Thoracic aorta (tissue), 2 donors: ENCODE measurements at regions not wholly inside any gene's neighbourhood (a gene's known extent, or its start where the extent isn't known, plus 50 kb on each side); places are given as distances from the start of the nearest gene placed in this dataset.

Experiments used
- ATAC-seq: fragments of 150-250 bp; one replicate; pipeline ENCODE4 v1.8.0; 2017; ENCODE audit warnings: low read depth; ENCODE audit not compliant: insufficient number of reproducible peaks, low FRiP score
- DNase-seq: peaks from one replicate; pipeline ENCODE4 v3.0.0-alpha.2; 2020; ENCODE audit warnings: low spot score
- H3K27ac ChIP-seq, 2 donors: fragments of 200-600 bp; sonication (generic); 1 replicate in 1 of 2; 2 replicates in 1 of 2; pipeline ENCODE4 v1.5.1; 2016; ENCODE audit warnings: mild to moderate bottlenecking in 2 of 2, moderate library complexity in 2 of 2
- H3K27me3 ChIP-seq: fragments of 200-600 bp; sonication (generic); replicated peaks from 2 replicates; pipeline ENCODE4 v1.6.0; 2016; ENCODE audit warnings: mild to moderate bottlenecking; ENCODE audit not compliant: insufficient read depth
- H3K36me3 ChIP-seq: fragments of 200-600 bp; sonication (generic); one replicate; pipeline ENCODE4 v1.5.1; 2016
- H3K4me1 ChIP-seq, 2 donors: fragments of 200-600 bp; sonication (generic); 1 replicate in 1 of 2; 2 replicates in 1 of 2; pipeline versions ENCODE4 v1.5.1 to v1.6.0; 2016; ENCODE audit warnings: low read depth in 2 of 2, mild to moderate bottlenecking in 1 of 2; ENCODE audit not compliant: control insufficient read depth in 1 of 2
- H3K4me3 ChIP-seq: fragments of 200-600 bp; sonication (generic); 2 replicates; pipeline ENCODE4 v1.5.1; 2016; ENCODE audit warnings: mild to moderate bottlenecking
- H3K9me3 ChIP-seq: fragments of 200-600 bp; sonication (generic); 2 replicates; pipeline ENCODE4 v1.5.1; 2016
- CTCF ChIP-seq: fragments of 200-600 bp; sonication (generic); IDR thresholded peaks from one replicate; pipeline ENCODE4 v1.5.1; 2019; ENCODE audit warnings: antibody characterized with exemption

- TF ChIP-seq CTCF, result no peak
- no peak overlapping the region for H3K4me3 ChIP-seq
- H3K36me3 ChIP-seq, result no peaks in the 10 kb centered on the region
- H3K27me3 ChIP-seq, result no peaks in the 10 kb centered on the region
- no peaks in the 10 kb centered on the region for H3K9me3 ChIP-seq
- H3K27ac ChIP-seq, result peak overlapping the region; percentile 57 to 70
- ATAC-seq, result peak; percentile 84
- DNase-seq, result no peak
- H3K4me1 ChIP-seq, result peaks cover 13 to 32% of the 10 kb centered on the region in 2 donors
Measured at GRCh38 chr2:236675051-236675450, 105.4 kb downstream of the ACKR3 start.

DNA sequence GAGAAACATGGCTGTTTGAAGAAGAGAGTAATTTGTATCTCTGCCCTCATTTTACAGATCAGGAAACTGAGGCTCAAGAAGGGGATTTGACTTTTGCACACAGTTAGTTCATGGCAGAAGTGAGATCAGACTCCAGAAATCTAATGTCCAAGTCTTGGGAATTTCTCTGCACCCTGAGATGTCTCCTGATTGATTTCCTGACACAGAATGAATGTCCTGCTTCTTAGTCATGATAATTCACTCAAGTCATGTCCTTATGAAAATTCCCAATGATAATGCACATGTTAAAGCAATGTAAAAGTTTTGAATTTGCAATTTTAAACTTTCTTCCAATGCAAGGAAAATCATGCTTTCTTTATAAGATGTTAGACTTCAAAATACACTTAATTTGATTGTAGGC is 105.9 kb downstream of the ACKR3 start:
- Histone ChIP-seq H3K4me1 (peaks cover 13 to 32% of the 10 kb centered on the region in 2 donors), H3K27ac (peak overlapping the region; percentile 57 to 70), H3K36me3 (no peaks in the 10 kb centered on the region), H3K27me3 (no peaks in the 10 kb centered on the region), H3K4me3 (no peak overlapping the region), H3K9me3 (no peaks in the 10 kb centered on the region)
- no peak for TF ChIP-seq CTCF
- no peak for DNase-seq
- no peak for ATAC-seq

GRCh38 chr2:236676136-236676873 is 106.7 kb downstream of the ACKR3 start:
- no peaks in the 10 kb centered on the region for H3K36me3 ChIP-seq
- TF ChIP-seq CTCF, result no peak
- H3K27me3 ChIP-seq, result no peaks in the 10 kb centered on the region
- H3K4me3 ChIP-seq, result no peak overlapping the region
- H3K4me1 ChIP-seq, result peaks cover 13 to 32% of the 10 kb centered on the region in 2 donors
- DNase-seq, result no peak
- no peaks in the 10 kb centered on the region for H3K9me3 ChIP-seq
- no peak for ATAC-seq
- H3K27ac ChIP-seq, result peak overlapping the region in 1 of 2 donors; percentile 70

DNA sequence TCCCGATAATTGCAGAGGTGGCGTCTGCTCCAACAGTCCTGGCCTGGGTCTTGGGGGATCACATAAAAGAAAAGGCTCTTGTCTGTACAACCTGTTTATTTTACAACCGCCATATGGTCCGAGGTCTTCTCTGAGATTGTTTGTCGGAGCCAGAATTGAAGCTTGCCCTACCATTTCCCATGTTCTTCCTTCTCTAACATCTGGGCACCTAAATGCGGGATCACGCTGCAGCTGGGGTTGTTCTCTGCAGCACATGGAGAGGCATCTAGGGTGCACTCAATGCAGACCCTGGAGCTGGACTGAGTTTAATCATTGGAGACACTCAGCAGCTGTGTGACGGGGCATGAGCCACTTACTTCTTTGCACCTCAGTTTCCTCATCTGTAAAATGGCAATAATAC is 107.7 kb downstream of the ACKR3 start:
- no peak for TF ChIP-seq CTCF
- Histone ChIP-seq H3K36me3 (no peaks in the 10 kb centered on the region), H3K4me1 (peaks cover 13 to 32% of the 10 kb centered on the region in 2 donors), H3K4me3 (no peak overlapping the region), H3K27ac (no peak overlapping the region), H3K27me3 (no peaks in the 10 kb centered on the region), H3K9me3 (no peaks in the 10 kb centered on the region)
- DNase-seq (no peak), ATAC-seq (no peak)

- DNase-seq (no peak), ATAC-seq (no peak)
- no peaks in the 10 kb centered on the region for H3K27me3 ChIP-seq
- no peaks in the 10 kb centered on the region for H3K36me3 ChIP-seq
- H3K27ac ChIP-seq, result no peak overlapping the region
- H3K4me1 ChIP-seq, result peaks cover 13 to 32% of the 10 kb centered on the region in 2 donors
- no peak overlapping the region for H3K4me3 ChIP-seq
- TF ChIP-seq CTCF, result no peak
- no peaks in the 10 kb centered on the region for H3K9me3 ChIP-seq
Measured at GRCh38 chr2:236678307-236678975, 108.8 kb downstream of the ACKR3 start.
